ENCODE measurements at regions not wholly inside any gene's neighbourhood (a gene's known extent, or its start where the extent isn't known, plus 50 kb on each side); places are given as distances from the start of the nearest gene placed in this dataset.
"Not testable (repeated sequence)": the region's sequence is repeated elsewhere in the genome, so short reads cannot be mapped to it uniquely, and the experiment has no call there.

GRCh38 chr1:60791226-60791625 lies 291.1 kb upstream of the NFIA start:
- Histone ChIP-seq H2AFZ (ENCODE audit: insufficient read depth, low read depth, low read length, poor library complexity, severe bottlenecking) (no peak overlapping the region), H3K9ac (ENCODE audit: insufficient read depth, low read length, poor library complexity, severe bottlenecking) (no peak overlapping the region), H3K27me3 (ENCODE audit: control insufficient read depth in 2 of 2, insufficient read depth in 2 of 2, low read length in 2 of 2) (no peaks in the 10 kb centered on the region), H4K20me1 (ENCODE audit: insufficient read depth, low read length) (no peaks in the 10 kb centered on the region), H3K36me3 (replicated peaks in 1 of 2; ENCODE audit: control insufficient read depth in 1 of 2, insufficient read depth in 2 of 2, low read length in 2 of 2) (no peaks in the 10 kb centered on the region), H3K4me3 (replicated peaks in 1 of 3; ENCODE audit: low read depth in 2 of 3, low read length in 3 of 3) (no peak overlapping the region), H3K27ac (ENCODE audit: low read depth in 1 of 2, low read length in 2 of 2) (no peak overlapping the region), H3K9me3 (replicated peaks in 1 of 2; ENCODE audit: control insufficient read depth in 1 of 2, insufficient read depth in 1 of 2, low read length in 2 of 2) (no peaks in the 10 kb centered on the region), H3K4me2 (replicated peaks; ENCODE audit: extremely low read depth, low read length, poor library complexity, severe bottlenecking) (no peak overlapping the region), H3K79me2 (ENCODE audit: insufficient read depth, low read length) (no peaks in the 10 kb centered on the region), H3K4me1 (ENCODE audit: control insufficient read depth in 1 of 2, insufficient read depth in 2 of 2, low read length in 2 of 2) (no peaks in the 10 kb centered on the region)
- no peak for TF ChIP-seq CTCF (IDR thresholded peaks at IDR 0.05)
- Mint-ChIP-seq H3K4me1 (no peaks in the 10 kb centered on the region), H3K27ac (no peak overlapping the region), H3K4me3 (no peak overlapping the region), H3K27me3 (ENCODE audit: low read depth in 3 of 3) (peaks cover 0 to 2% (median 2%) of the 10 kb centered on the region in 3 donors), H3K9me3 (peaks cover 0 to 7% (median 1%) of the 10 kb centered on the region in 7 donors), H3K36me3 (no peaks in the 10 kb centered on the region)
- WGBS (ENCODE audit: insufficient coverage): 100% methylated on average over 1 of the region's 5 CpGs
- DNase-seq: no peak
- intact Hi-C loops (cut with micrococcal nuclease): no loop called here

DNA sequence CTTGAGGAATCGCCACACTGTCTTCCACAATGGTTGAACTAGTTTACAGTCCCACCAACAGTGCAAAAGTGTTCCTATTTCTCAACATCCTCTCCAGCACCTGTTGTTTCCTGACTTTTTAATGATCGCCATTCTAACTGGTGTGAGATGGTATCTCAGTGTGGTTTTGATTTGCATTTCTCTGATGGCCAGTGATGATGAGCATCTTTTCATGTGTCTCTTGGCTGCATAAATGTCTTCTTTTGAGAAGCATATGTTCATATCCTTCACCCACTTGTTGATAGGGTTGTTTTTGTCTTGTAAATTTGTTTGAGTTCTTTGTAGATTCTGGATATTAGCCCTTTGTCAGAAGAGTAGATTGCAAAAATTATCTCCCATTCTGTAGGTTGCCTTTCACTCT lies 309.3 kb upstream of the NFIA start:
- H3K4me2 ChIP-seq (replicated peaks; ENCODE audit: extremely low read depth, low read length, poor library complexity, severe bottlenecking); H3K27ac ChIP-seq (ENCODE audit: low read depth in 1 of 2, low read length in 2 of 2); H3K9ac ChIP-seq (ENCODE audit: insufficient read depth, low read length, poor library complexity, severe bottlenecking); H3K4me3 Mint-ChIP-seq; H3K27me3 ChIP-seq (ENCODE audit: control insufficient read depth in 2 of 2, insufficient read depth in 2 of 2, low read length in 2 of 2); H3K4me1 Mint-ChIP-seq; H3K4me3 ChIP-seq (replicated peaks in 1 of 3; ENCODE audit: low read depth in 2 of 3, low read length in 3 of 3); H4K20me1 ChIP-seq (ENCODE audit: insufficient read depth, low read length); H3K36me3 ChIP-seq (replicated peaks in 1 of 2; ENCODE audit: control insufficient read depth in 1 of 2, insufficient read depth in 2 of 2, low read length in 2 of 2); H3K79me2 ChIP-seq (ENCODE audit: insufficient read depth, low read length); H3K36me3 Mint-ChIP-seq; H2AFZ ChIP-seq (ENCODE audit: insufficient read depth, low read depth, low read length, poor library complexity, severe bottlenecking); intact Hi-C loops (cut with micrococcal nuclease); H3K4me1 ChIP-seq (ENCODE audit: control insufficient read depth in 1 of 2, insufficient read depth in 2 of 2, low read length in 2 of 2); DNase-seq; H3K27ac Mint-ChIP-seq; H3K27me3 Mint-ChIP-seq (ENCODE audit: low read depth in 3 of 3): not testable (repeated sequence)
- WGBS (ENCODE audit: insufficient coverage): no CpG with 5 or more reads among the region's 2 CpGs
- H3K9me3 Mint-ChIP-seq: peaks cover 9 to 36% (median 17%) of the 10 kb centered on the region in 7 donors
- peaks cover 0 to 10% of the 10 kb centered on the region in 2 donors for H3K9me3 ChIP-seq (replicated peaks in 1 of 2; ENCODE audit: control insufficient read depth in 1 of 2, insufficient read depth in 1 of 2, low read length in 2 of 2)
